ENCODE measurements at regions not wholly inside any gene's neighbourhood (a gene's known extent, or its start where the extent isn't known, plus 50 kb on each side); places are given as distances from the start of the nearest gene placed in this dataset.

GRCh38 chr14:101066826-101067510 lies 163.4 kb upstream of the RTL1 start:
- DNase-seq (ENCODE audit: low spot score): no peak

GRCh38 chr14:101068313-101069227 lies 165.0 kb upstream of the RTL1 start:
- DNase-seq (ENCODE audit: low spot score): no peak

GRCh38 chr14:101069228-101069549 lies 165.7 kb upstream of the RTL1 start:
- DNase-seq (ENCODE audit: low spot score): no peak

- no peak for DNase-seq (ENCODE audit: low spot score)
These were observed 166.3 kb upstream of the RTL1 start for GRCh38 chr14:101069666-101070362.

- DNase-seq (ENCODE audit: low spot score): no peak
These were observed 167.3 kb upstream of the RTL1 start for GRCh38 chr14:101070540-101071492.

- no peak for DNase-seq (ENCODE audit: low spot score)
These were observed 168.0 kb upstream of the RTL1 start for GRCh38 chr14:101071493-101071906.

GRCh38 chr14:101072070-101072469 lies 168.5 kb upstream of the RTL1 start:
- no peak for DNase-seq (ENCODE audit: low spot score)

GRCh38 chr14:101072531-101072930 lies 169.0 kb upstream of the RTL1 start:
- DNase-seq (ENCODE audit: low spot score): no peak

GRCh38 chr14:101072945-101073597 lies 169.5 kb upstream of the RTL1 start:
- DNase-seq (ENCODE audit: low spot score): no peak

GRCh38 chr14:101073598-101073965 lies 170.1 kb upstream of the RTL1 start:
- no peak for DNase-seq (ENCODE audit: low spot score)

- no peak for DNase-seq (ENCODE audit: low spot score)
These were observed 170.9 kb upstream of the RTL1 start for GRCh38 chr14:101074196-101075024.

- no peak for DNase-seq (ENCODE audit: low spot score)
These were observed 171.7 kb upstream of the RTL1 start for GRCh38 chr14:101075025-101075800.

- no peak for DNase-seq (ENCODE audit: low spot score)
These were observed 172.4 kb upstream of the RTL1 start for GRCh38 chr14:101075801-101076413.

- no peak for DNase-seq (ENCODE audit: low spot score)
These were observed 173.1 kb upstream of the RTL1 start for GRCh38 chr14:101076451-101077198.

- no peak for DNase-seq (ENCODE audit: low spot score)
These were observed 174.1 kb upstream of the RTL1 start for GRCh38 chr14:101077481-101078074.

GRCh38 chr14:101078170-101078891 lies 174.8 kb upstream of the RTL1 start:
- DNase-seq (ENCODE audit: low spot score): no peak

GRCh38 chr14:101078892-101079221 lies 175.3 kb upstream of the RTL1 start:
- DNase-seq (ENCODE audit: low spot score): no peak

Measured in hematopoietic multipotent progenitor cell treated with erythropoietin and hydrocortisone succinate and interleukin-3 and kit ligand, for 15 days (in vitro differentiated cells).